ENCODE measurements at regions not wholly inside any gene's neighbourhood (a gene's known extent, or its start where the extent isn't known, plus 50 kb on each side); places are given as distances from the start of the nearest gene placed in this dataset.

- DNase-seq (ENCODE audit: low read depth): no peak
- H3K4me3 ChIP-seq (ENCODE audit: low read depth, low read length): no peak overlapping the region
Observed at GRCh38 chr16:85419503-85420408, 193.4 kb upstream of the GSE1 start.

DNA sequence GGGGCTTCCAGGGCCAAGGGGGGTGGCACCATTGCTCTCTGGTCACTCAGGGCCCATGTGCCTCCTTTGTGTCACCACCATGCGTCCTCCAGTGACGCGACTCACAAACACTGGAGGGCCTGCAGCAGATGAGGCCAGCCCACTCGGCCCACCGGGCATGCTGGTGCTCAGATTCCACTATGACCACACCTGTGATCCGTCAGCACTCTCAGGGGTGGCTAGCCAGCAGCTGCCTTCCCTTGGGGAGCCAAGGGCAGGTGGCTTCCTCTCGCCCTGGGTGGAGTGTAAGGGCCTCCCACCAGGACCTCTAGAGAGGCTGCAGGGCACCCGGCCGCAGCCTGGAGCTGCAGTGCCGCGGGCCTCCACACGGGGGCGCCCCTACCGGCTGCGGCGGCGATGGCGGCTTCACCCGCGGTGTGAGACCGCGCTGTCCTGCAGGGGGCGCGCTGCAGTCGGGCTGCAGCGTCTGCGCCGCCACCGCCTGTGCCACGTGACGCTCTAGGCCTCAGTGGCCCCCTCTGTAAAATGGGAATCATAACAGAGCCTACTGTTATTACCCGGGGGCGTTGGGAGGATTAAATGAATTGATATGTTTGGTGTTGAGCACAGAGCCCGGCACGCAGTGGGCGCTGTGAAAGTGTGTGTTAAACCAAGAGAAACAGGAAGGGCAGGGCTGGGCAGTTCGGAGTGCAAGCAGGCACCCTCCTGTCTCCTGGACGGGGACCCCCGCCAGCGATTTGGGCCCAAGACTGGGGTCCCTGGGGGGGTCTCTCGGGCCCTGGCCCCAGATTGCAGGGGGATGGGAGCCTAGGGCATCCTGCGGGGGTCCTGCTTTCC, 192.4 kb upstream of the GSE1 start:
- DNase-seq (ENCODE audit: low read depth): no peak
- H3K4me3 ChIP-seq (ENCODE audit: low read depth, low read length): no peak overlapping the region

GRCh38 chr16:85421338-85422195, 191.6 kb upstream of the GSE1 start:
- no peak for DNase-seq (ENCODE audit: low read depth)
- no peak overlapping the region for H3K4me3 ChIP-seq (ENCODE audit: low read depth, low read length)

DNA sequence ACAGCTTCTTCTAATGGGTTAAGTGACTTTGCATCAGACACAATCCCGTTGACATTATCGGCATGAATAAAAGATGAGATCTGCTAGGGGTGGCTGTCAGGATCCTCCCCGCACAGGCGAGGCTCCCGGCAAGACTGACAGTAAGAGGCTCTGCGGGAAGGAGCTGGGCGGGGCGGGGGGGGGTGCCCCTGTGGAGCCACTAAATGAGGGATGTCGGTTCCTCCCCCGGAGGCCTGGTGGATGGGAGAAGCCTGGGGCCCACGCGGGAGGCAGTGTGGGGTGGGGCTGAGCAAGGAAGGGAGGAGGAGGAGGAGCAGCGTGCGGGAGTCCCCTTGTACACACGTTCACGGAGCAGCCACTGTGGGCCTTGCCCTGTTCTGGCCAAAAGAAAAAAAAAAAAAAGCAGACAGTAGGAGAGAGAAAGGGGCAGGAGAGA, 190.9 kb upstream of the GSE1 start:
- DNase-seq (ENCODE audit: low read depth): no peak
- no peak overlapping the region for H3K4me3 ChIP-seq (ENCODE audit: low read depth, low read length)

DNA sequence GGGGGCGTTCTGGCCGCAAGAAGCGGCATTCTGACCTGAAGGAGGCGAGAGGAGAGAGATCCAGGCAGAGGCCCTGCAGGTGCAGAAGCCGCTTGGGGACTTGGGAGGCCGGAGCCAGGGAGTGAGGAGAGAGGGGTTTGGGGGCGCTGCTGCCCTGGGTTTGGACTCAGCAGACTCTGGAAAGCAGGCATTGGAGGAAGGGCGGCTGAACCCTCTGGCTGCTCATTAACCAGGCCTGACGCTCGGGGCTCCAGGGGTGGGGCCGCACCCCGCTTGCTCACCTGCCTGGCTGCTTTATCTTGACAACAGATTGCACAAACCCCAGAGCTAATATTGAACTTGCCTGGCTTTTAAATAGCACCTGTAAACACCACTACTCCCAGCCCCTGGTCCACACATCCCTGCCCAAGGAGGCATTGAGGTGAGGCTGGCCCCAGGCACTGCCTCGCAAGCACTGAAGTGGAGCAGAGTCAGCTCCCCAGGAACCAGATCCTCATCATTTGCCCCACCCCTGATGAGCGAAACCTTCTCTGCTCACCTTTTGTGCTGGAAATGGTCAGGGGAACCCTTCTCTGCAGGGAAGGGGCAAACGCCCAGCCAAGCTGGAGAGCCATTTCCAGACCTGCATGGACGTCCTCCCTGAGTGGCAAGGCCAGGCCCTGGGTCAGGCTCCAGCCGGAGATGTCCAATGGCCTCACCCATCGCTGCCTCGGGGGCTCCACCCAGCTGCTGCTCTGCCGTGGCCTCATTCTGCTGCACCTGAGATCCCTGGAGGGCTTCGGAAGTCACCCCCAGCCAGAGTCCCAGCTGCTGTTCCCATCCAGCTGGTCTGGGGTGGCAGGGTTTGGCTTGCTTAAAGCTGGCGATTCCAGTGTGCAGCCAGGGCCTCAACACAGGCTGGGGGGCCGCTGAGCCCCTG, 190.2 kb upstream of the GSE1 start:
- no peak overlapping the region for H3K4me3 ChIP-seq (ENCODE audit: low read depth, low read length)
- DNase-seq (ENCODE audit: low read depth): no peak

DNA sequence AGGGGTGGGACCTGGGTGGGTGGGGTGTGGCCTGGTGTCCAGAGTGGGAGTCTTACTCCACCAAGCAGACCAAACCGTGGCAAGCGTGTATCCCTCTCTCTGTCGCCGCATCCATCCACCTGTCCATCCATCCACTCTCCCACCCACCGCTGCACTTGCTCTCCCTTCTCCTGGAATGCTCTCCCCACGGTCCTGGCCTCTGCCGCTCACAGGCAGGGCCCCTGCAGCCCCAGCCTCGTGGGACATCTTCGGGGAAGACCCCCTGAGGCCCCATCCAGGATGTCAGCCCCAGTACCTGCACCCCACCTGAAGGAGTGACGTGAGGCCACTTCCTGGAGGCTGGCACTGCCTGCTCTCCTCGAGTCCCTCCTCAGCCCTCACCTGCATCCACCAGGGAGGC, 189.5 kb upstream of the GSE1 start:
- no peak overlapping the region for H3K4me3 ChIP-seq (ENCODE audit: low read depth, low read length)
- no peak for DNase-seq (ENCODE audit: low read depth)

DNA sequence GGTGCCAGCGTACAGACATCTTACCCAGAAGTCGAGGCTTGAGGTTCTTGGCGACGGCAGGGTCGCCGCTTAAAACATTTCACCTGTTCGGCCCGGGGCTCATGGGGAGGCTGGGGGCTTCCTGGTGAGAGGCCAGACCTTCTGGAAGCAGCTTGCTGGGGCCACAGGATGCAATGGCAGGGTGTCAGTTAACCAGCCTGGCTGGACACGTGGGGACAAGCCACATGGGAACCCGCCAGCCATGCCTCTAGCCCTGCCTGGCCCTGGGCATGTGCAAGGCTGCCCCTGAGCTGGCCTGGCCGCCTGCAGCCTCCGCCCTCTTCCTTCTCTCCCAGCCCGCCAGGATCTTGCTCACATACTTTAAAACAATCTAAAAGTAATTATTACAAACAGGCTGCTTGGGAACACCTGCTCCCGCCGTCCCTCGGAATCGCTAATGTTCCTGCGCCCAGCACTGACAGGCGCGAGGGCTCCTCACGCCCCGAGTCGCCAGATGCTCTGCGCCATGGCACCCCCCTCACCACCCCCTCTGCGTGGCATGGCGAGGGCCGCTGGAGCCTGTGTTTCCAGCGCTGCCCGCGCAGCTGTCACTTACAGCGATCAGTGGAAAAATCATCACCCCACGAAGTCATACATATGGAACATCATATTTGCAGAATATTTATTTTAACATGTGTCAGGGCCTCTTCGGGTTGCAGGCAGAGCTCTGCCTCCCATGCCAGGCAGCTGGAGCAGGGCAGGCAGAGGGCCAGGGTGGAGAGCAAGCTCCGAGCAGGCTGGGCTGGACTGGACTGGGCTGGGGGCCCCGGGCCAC, 188.7 kb upstream of the GSE1 start:
- no peak overlapping the region for H3K4me3 ChIP-seq (ENCODE audit: low read depth, low read length)
- no peak for DNase-seq (ENCODE audit: low read depth)

DNA sequence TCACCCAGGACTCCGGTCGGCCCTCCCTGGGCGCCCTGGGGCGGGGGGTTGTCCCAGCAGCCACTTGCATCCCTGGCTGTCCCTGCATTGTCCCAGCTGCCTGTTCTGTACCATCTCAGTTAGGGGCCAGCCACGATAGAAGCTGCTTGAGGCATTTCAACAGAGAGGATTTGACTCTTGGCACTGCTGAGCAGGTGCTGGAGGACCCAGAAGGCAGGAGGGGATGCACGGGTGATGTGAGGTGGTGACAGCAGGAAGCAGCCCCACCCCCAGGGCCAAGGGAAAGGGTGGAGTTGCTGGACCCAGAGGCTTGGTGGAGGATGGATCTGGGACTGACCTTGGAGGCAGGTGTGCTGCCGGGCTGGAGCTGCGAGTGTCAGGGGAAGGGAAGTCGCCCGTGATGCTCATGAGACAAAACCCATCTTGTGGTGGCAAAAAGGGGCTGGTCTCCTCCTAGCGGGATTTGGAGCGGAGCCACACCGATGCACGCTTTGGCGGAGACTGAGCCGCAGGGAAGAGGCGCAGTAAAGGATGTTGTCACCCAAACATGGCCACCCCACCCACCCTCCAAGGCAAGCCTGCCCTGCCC, 188.0 kb upstream of the GSE1 start:
- DNase-seq (ENCODE audit: low read depth): no peak
- H3K4me3 ChIP-seq (ENCODE audit: low read depth, low read length): no peak overlapping the region

GRCh38 chr16:85426806-85427205, 186.3 kb upstream of the GSE1 start:
- H3K4me3 ChIP-seq (ENCODE audit: low read depth, low read length): no peak overlapping the region
- no peak for DNase-seq (ENCODE audit: low read depth)

- DNase-seq (ENCODE audit: low read depth): no peak
- H3K4me3 ChIP-seq (ENCODE audit: low read depth, low read length): no peak overlapping the region
Observed at GRCh38 chr16:85428168-85428898, 184.8 kb upstream of the GSE1 start.

DNA sequence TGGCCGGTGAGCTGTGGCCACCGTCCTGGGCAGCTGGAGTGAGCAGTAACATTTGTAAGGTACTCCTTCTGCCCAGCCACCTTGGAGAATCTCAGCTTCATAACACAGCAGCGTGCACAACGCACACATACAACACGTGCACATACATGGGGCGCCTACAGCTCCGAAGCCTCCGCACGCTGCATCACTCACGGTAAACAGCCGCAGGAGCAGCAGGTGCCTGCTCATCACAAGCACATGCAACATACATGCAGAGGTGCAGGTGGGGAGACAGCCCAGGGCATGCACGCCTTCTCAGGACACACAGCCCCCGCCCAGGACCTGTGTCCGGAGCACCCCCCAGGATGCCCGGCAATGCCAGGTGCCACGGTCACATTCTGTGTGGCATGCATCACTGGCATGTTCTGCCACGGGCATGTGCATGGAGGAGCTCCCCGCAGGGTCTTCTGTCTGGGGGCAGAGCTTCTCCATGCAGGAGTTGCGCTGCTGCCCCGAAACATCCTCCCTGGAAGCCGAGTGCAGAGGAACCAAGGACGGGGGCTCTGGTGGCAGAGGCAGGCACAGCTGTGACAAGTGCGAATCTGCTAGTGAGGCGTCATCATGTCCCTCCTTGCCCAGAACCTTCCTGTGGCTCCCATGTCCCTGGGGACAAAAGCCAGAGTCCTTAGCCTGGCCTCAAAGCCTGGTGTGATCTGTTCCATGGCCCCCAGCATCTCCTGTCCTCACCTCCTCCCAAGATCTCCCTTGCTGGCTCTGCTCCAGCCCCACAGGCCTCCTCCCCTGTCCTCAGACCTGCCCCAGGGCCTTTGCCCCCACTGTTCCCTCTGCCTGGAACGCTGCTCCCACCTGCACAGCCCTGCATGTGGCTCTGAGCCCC, 184.0 kb upstream of the GSE1 start:
- DNase-seq (ENCODE audit: low read depth): no peak
- H3K4me3 ChIP-seq (ENCODE audit: low read depth, low read length): no peak overlapping the region

GRCh38 chr16:85429776-85430522, 183.2 kb upstream of the GSE1 start:
- no peak overlapping the region for H3K4me3 ChIP-seq (ENCODE audit: low read depth, low read length)
- DNase-seq (ENCODE audit: low read depth): no peak

DNA sequence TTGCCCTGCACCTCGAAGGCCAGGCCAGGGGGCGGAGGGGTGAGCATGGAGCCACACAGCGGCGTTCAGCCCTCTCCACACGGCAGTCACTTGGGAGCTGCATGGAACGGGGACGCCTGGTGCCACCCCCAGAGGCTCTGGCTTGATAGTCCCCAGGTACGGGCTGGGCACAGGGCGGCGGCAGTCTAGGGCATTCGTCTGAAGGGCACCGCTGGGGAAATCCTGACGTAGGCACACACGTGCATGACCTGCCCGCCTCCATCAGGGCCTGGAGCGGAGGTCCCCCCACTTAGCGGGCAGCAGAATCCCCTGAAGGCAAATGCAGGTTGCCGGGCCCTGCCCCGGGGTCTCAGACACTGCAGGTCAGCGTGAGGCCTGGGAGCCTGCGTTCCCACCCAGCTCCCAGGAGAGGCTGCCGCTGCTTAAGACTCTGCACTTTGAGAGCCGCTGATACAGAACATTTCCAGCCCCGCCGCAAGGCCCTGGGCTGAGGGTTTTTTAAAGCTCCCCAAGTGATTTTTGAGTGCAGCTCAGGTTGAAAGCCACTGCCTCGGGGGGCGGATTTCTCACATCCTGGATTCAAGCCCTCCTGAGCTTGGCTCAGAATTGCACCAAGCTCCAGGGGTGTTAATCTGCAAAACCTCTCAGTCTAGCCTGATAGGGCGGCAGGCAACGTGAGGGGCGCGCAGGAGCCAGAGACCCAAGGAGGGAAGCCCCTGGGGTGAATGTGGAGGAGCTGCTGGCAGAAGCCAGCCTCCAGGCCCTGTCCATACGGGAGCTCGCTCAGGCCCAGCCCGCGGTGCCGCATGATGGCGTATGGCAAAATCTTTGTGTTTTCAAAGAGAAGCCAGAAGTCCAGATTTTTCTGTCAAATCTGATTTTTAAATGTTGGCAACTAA, 182.3 kb upstream of the GSE1 start:
- no peak for DNase-seq (ENCODE audit: low read depth)

DNA sequence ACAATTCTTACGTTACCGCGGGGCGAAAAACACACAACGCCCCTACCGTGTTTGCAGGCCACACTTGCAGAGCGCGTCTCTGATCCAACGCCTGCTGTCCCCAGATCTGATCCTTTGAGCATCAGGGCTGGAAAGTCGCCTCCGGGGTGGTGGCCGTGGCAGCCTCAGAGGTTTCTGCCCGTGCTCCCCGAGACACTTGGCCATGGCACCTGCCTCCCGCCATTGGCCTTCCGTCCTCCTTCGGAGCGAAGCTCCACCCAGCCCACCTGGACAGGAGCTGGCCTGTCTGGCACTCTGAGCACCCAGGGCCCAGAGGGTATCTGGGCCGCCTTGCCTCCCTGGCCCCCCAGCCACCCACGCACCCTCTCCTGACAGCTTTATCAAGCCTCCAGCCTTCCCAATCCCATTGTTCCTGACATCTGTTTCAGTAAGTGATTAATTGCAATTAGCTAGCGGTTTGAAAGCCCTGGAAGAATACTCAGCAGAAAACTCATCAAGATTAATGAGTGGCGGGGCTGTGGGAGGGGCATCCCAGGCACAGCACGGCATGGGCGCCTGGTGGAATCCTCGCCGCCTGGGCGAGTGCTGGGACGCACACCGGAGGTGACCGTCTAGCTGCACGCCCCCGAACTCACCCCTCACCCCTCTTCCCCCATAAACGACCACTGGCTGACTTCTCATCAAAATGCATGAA, 181.5 kb upstream of the GSE1 start:
- no peak for DNase-seq (ENCODE audit: low read depth)

More for the DNA sequence above, 182.3 kb upstream of the GSE1 start:
- no peak overlapping the region for H3K4me3 ChIP-seq (ENCODE audit: low read depth, low read length)

More for the DNA sequence above, 181.5 kb upstream of the GSE1 start:
- H3K4me3 ChIP-seq (ENCODE audit: low read depth, low read length): no peak overlapping the region

Measured in skeletal muscle cell (primary cell).